Duodenal mucosa (tissue), 2 donors: ENCODE measurements at regions not wholly inside any gene's neighbourhood (a gene's known extent, or its start where the extent isn't known, plus 50 kb on each side); places are given as distances from the start of the nearest gene placed in this dataset.
"Not testable (repeated sequence)": the region's sequence is repeated elsewhere in the genome, so short reads cannot be mapped to it uniquely, and the experiment has no call there.

Experiments
- H3K27ac ChIP-seq: one replicate; pipeline ENCODE4 v1.7.0; 2013; ENCODE audit warnings: low read depth, low read length
- H3K27me3 ChIP-seq, 2 donors: one replicate each; pipeline ENCODE4 v1.7.0; 2013; ENCODE audit warnings: low read length in 2 of 2, control low read depth in 1 of 2; ENCODE audit not compliant: insufficient read depth in 2 of 2, control insufficient read depth in 1 of 2
- H3K36me3 ChIP-seq, 2 donors: one replicate each; pipeline ENCODE4 v1.7.0; 2013; ENCODE audit warnings: low read length in 2 of 2, control low read depth in 1 of 2; ENCODE audit not compliant: insufficient read depth in 2 of 2, control insufficient read depth in 1 of 2
- H3K4me1 ChIP-seq, 2 donors: one replicate each; pipeline ENCODE4 v1.7.0; 2013; ENCODE audit warnings: low read length in 2 of 2, control low read depth in 1 of 2; ENCODE audit not compliant: insufficient read depth in 2 of 2, control insufficient read depth in 1 of 2
- H3K4me3 ChIP-seq, 2 donors: one replicate each; pipeline ENCODE4 v1.7.0; 2013; ENCODE audit warnings: low read length in 2 of 2, low read depth in 1 of 2
- H3K9ac ChIP-seq, 2 donors: one replicate each; pipeline ENCODE4 v1.7.0; 2013; ENCODE audit warnings: low read length in 2 of 2, low read depth in 1 of 2
- H3K9me3 ChIP-seq, 2 donors: one replicate each; pipeline ENCODE4 v1.7.0; 2013; ENCODE audit warnings: low read length in 2 of 2, control low read depth in 1 of 2; ENCODE audit not compliant: control insufficient read depth in 1 of 2

DNA sequence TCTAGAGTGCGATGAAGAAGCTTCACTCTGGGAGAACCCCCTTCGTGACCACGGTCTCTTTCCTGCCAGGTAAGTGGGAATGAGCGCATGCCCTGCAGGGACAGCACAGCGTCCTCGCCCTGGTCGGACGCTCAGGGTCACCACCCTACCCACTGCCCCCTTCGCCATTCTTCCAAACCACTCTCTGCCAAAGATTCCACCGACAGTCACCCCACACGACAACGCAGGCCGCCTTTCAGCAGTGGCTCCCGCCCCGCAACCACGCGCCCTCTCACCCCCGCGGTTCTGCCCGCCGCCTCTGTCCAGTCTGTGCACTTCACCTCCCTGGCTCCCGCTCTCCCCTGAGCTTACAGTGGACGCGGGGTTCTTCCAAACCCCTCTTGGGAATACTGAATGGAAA lies 82.3 kb upstream of the FCGR1A start:
- H3K4me1 ChIP-seq, H3K4me3 ChIP-seq, H3K27me3 ChIP-seq, H3K36me3 ChIP-seq, H3K9me3 ChIP-seq, H3K9ac ChIP-seq, H3K27ac ChIP-seq: not testable (repeated sequence)

DNA sequence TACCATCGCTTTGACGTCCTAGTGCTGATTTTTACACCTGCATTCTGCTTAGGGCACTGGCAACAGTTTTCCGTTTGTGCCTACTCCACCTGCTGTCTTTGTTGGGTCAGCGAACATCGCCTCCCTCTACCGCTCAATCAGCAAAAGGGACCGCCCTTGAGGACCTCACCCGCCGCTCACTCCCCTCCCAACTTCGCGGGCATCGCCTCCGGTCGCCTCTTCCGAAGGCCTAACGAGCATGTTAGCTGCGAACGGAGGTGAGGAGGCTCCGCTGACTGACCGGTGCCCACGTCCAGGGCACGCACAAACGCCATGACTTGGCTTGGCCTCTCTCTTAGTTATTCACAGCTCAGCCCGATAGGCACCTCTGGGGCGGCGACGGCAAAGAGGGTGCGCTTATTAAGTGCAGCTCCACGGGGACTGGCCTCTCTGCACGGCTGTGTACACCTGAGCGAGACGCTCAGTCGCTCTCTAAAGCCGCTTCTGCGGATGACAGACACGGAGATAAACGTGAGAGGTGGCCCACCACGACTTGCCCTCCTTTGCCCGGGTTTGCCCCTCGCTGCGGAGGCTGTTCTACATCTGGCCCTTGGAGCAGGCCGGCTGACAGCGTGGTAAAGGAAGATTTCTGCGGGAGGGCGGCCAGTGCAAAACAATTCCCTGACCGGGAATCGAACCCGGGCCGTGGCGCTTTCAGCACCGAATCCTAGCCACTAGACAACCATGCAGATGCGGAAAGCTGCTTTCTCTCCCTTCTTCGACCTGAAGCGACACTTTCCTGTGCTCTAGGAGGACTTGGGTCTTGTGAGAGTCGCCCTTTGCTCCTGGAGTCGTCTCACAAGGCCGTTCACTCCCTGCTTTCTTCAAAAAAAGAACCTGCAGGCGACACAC lies 81.6 kb upstream of the FCGR1A start:
- not testable (repeated sequence) for H3K27ac ChIP-seq, H3K36me3 ChIP-seq, H3K4me3 ChIP-seq, H3K9me3 ChIP-seq, H3K4me1 ChIP-seq, H3K27me3 ChIP-seq, H3K9ac ChIP-seq

DNA sequence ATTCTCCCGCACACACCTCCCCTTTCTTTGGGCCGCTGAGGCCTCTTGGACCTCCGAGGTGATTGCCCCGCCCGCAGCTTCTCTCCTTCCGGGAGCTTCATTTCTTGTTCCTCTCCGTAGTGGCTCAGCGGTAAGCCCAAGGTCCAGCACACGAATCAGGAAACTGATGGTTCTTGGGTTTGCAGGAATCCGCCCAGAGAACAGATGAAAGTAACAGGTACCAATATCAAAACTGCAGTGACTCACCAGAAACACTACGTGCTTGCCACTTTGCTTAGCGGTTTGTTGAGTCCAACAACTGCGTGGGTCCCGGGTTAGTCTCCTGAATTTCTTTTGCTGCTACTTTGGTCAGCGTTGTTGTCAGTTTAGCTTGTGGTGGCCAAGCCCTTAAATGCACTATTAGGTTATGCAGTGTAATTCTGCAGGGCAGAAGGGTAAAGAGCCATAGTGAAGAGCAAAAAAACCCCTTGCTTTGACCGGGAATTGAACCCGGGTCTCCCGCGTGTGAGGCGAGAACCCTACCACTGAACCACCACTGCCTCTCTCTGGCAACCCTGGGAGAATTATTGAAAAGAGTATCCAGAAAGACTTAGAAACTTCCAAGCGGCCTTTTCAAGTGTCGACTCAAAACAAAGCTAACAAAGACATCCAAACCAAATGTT lies 74.2 kb upstream of the FCGR1A start:
- not testable (repeated sequence) for H3K9ac ChIP-seq, H3K27me3 ChIP-seq, H3K36me3 ChIP-seq, H3K9me3 ChIP-seq, H3K4me1 ChIP-seq, H3K27ac ChIP-seq
- peak overlapping the region in 1 of 2 donors; percentile 40 for H3K4me3 ChIP-seq

DNA sequence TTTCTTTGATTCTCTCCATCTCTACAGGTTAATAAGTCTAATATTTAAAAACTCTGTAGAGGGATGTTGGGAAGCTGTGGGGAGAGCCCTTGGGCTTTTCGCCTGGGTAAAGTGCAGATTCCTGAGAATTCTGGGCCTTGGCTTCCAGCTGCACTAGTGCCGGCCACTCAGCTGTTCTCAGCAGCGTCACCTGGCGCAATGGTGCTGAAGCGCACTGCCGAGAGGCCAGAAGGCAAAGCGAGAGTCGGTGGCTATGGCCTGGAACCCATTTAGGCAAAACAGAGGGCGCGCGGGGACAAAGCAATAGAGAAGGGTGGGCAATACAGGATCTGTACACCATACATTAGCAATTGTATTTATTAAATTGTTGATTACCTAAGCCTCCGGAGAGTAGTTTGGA lies 70.8 kb upstream of the FCGR1A start:
- not testable (repeated sequence) for H3K36me3 ChIP-seq, H3K4me1 ChIP-seq, H3K9me3 ChIP-seq, H3K27ac ChIP-seq, H3K4me3 ChIP-seq, H3K9ac ChIP-seq, H3K27me3 ChIP-seq

DNA sequence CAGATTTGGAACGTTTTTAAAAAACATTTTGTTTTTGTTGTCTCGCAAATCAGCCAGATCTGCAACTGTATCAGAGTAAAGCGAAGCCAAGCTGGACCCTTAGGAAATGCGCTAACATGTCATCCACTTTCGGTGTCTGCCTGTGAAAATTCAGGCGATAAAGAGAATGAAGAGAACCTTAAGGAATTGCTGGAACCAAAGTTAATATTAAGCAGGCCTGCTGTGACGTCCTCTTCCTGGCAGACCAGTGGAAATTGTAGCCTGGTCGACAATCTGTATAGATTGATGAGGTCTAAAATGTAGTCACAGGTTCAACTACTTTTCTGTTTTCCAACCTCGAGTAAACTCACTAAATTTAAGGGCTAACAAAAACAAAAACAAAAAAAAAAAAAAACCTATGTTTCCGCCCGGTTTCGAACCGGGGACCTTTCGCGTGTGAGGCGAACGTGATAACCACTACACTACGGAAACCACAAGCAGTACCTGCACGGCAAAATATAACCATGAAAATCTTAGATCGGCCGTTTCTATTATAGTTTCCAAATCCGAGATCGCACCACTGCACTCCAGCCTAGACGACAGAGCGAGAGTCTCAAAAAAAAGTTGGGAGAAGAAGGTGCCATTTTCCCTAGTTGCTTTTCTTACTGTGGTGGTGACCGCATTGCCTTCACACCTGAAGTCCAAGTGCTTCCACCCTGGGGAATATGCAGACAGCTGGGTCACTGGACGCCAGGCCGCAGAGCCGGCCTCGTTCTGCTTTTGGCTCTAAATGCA lies 70.2 kb upstream of the FCGR1A start:
- H3K9ac ChIP-seq, H3K27ac ChIP-seq, H3K36me3 ChIP-seq, H3K9me3 ChIP-seq, H3K4me3 ChIP-seq, H3K4me1 ChIP-seq, H3K27me3 ChIP-seq: not testable (repeated sequence)

DNA sequence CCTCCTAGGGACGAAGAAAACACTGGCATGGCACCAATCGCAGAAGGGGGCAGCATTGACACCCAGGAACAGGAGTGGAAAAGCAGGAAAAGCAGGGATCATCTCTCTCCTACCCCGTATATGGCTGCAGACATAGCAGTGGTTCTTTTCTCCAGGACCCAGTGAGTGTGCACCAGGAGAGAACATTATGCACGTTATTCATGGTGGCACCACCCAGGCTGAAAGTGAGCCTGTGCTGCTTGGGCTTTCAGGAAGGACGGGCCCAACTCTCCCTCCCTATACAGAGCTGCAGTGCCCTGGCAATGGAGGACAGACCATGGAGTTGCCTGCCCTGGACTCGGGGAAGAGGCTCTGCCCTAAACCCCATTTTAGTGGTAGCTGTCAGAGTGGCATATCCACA lies 69.0 kb upstream of the FCGR1A start:
- not testable (repeated sequence) for H3K4me3 ChIP-seq, H3K27me3 ChIP-seq, H3K4me1 ChIP-seq, H3K27ac ChIP-seq, H3K36me3 ChIP-seq, H3K9me3 ChIP-seq, H3K9ac ChIP-seq

DNA sequence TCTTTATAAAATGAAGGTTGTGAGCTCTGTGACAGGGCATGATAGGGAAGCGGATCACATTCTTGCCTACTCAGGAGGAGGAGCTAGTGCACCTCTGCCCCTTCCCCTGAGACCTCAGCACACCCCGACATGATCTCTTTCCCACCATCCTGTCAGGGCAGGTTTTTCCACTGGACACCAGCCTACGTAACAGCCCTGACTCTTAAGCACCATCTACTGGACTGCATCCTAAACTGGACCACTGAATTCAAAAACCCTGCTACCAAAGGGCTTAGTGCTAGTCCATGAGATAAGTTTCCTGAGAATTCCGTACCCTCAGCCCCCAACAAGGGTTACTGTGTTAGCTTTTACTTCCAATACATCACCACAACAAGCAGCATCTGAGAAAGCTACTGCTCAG lies 68.5 kb upstream of the FCGR1A start:
- not testable (repeated sequence) for H3K27ac ChIP-seq, H3K36me3 ChIP-seq, H3K27me3 ChIP-seq, H3K4me1 ChIP-seq, H3K4me3 ChIP-seq, H3K9ac ChIP-seq, H3K9me3 ChIP-seq

DNA sequence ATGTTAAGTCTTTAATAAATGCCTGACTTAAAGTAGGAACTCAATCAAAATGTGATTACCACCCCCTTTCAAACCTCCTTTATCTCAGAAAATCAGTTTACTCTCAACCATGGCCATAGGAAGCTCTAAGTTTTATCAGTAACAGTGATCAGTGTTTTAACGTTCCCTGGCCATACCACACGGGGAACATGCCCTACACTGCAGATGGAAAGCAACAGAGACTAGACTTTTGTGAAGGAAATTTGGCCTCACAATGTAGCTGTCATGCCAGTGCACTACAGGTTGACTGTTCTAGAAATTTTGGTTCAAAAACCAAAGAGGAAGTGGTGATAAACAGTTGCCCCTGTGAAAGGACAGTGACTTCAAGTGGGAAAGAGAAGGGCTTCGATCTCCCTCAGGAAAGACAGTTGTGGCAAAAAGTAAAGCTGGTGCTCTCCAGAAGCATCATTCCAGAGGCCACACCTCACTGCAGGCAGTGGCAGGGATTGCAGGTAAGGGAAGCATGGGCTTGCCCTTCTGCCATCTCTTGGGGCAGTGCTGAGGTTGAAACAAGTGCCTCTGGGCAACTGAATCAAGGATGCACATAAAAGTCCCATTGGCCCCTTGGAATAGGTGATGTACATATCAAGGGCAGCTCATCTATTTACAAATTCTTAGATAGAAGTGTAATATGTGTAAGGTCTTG lies 57.7 kb upstream of the FCGR1A start:
- H3K27ac ChIP-seq, H3K36me3 ChIP-seq, H3K4me3 ChIP-seq, H3K9me3 ChIP-seq, H3K27me3 ChIP-seq, H3K9ac ChIP-seq, H3K4me1 ChIP-seq: not testable (repeated sequence)

DNA sequence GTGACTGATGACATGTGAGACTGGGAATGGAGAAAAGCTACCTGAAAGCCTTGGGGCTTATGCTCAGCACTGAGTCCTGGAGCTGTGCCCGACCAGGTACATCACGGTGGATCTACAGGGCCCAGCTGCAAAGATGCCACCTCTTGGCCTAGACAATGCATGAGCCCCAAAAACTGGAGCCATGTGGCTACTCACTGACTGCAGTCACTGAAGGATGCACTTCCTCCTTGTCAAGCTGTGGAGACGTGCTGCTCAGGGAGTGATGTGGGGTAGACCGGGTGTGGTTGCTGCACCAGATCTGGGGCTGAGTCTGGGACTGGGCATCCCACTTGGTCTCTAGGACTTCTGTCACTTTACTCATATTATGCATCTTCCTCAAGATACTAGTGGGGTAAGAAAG lies 55.8 kb upstream of the FCGR1A start:
- H3K4me3 ChIP-seq, H3K4me1 ChIP-seq, H3K27ac ChIP-seq, H3K9ac ChIP-seq, H3K36me3 ChIP-seq, H3K27me3 ChIP-seq, H3K9me3 ChIP-seq: not testable (repeated sequence)

DNA sequence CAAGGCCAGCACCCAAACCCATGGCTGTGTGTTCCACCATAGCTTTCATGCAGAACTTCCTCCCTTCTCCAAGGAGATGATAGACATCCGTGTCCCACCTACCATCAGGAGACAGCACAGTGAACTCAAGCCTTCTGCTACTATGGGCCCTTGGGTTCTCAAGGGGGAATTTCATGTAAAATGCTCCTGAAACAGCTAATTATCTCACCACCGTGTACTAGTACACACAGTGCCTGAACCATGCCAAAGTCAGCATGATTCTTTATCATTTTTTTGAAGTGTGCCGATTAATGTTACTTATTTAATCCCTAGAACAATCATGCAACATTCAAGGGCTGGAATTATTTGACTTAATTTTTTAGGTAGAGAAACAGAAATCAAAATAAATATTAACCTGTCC lies 53.9 kb upstream of the FCGR1A start:
- H3K4me3 ChIP-seq, H3K27me3 ChIP-seq, H3K27ac ChIP-seq, H3K9ac ChIP-seq, H3K36me3 ChIP-seq, H3K4me1 ChIP-seq, H3K9me3 ChIP-seq: not testable (repeated sequence)
